ENCODE measurements at regions not wholly inside any gene's neighbourhood (a gene's known extent, or its start where the extent isn't known, plus 50 kb on each side); places are given as distances from the start of the nearest gene placed in this dataset.

GRCh38 chr6:14276667-14277404, 159.3 kb downstream of the CD83 start:
- peak; percentile 52 for DNase-seq

GRCh38 chr6:14277405-14277930, 159.9 kb downstream of the CD83 start:
- no peak for DNase-seq

- peak; percentile 42 for DNase-seq
Observed at GRCh38 chr6:14278006-14278405, 160.4 kb downstream of the CD83 start.

- no peak for DNase-seq
Observed at GRCh38 chr6:14278446-14278845, 160.9 kb downstream of the CD83 start.

- DNase-seq, result no peak
Observed at GRCh38 chr6:14280006-14280510, 162.5 kb downstream of the CD83 start.

GRCh38 chr6:14280766-14281293, 163.3 kb downstream of the CD83 start:
- DNase-seq, result no peak

GRCh38 chr6:14281811-14282660, 164.5 kb downstream of the CD83 start:
- DNase-seq, result no peak

- no peak for DNase-seq
Observed at GRCh38 chr6:14282854-14283505, 165.4 kb downstream of the CD83 start.

GRCh38 chr6:14283600-14284235, 166.1 kb downstream of the CD83 start:
- no peak for DNase-seq

- no peak for DNase-seq
Observed at GRCh38 chr6:14284969-14285590, 167.5 kb downstream of the CD83 start.

- no peak for DNase-seq
Observed at GRCh38 chr6:14286144-14286543, 168.6 kb downstream of the CD83 start.

GRCh38 chr6:14286634-14287428, 169.3 kb downstream of the CD83 start:
- DNase-seq, result no peak

GRCh38 chr6:14287707-14288106, 170.1 kb downstream of the CD83 start:
- DNase-seq, result no peak

GRCh38 chr6:14288910-14289309, 171.3 kb downstream of the CD83 start:
- DNase-seq, result no peak

GRCh38 chr6:14290041-14290771, 172.6 kb downstream of the CD83 start:
- DNase-seq, result no peak

GRCh38 chr6:14290772-14291330, 173.3 kb downstream of the CD83 start:
- DNase-seq, result no peak

- DNase-seq, result no peak
Observed at GRCh38 chr6:14291331-14291730, 173.8 kb downstream of the CD83 start.

- no peak for DNase-seq
Observed at GRCh38 chr6:14292119-14292518, 174.5 kb downstream of the CD83 start.

- DNase-seq, result no peak
Observed at GRCh38 chr6:14294270-14294951, 176.8 kb downstream of the CD83 start.
